Breast epithelium (tissue), 3 donors: ENCODE measurements at regions not wholly inside any gene's neighbourhood (a gene's known extent, or its start where the extent isn't known, plus 50 kb on each side); places are given as distances from the start of the nearest gene placed in this dataset.

Experiments
- POLR2A ChIP-seq: fragments of 450-650 bp; IDR thresholded peaks from one replicate; pipeline ENCODE4 v1.6.1; 2016; ENCODE audit warnings: antibody characterized with exemption, mild to moderate bottlenecking, moderate library complexity
- POLR2AphosphoS5 ChIP-seq, 3 donors: sonication (generic); formaldehyde crosslinking; IDR thresholded peaks; one replicate each; pipeline ENCODE4 v1.6.1; 2017; ENCODE audit warnings: antibody characterized with exemption in 3 of 3
- TF ChIP-seq, protein P1 (sequence below), 3 donors: fragments of 450-650 bp; IDR thresholded peaks; one replicate each; pipeline ENCODE4 v1.5.1; 2016 to 2017; ENCODE audit warnings: antibody characterized with exemption in 3 of 3, mild to moderate bottlenecking in 3 of 3, moderate library complexity in 3 of 3

DNA sequence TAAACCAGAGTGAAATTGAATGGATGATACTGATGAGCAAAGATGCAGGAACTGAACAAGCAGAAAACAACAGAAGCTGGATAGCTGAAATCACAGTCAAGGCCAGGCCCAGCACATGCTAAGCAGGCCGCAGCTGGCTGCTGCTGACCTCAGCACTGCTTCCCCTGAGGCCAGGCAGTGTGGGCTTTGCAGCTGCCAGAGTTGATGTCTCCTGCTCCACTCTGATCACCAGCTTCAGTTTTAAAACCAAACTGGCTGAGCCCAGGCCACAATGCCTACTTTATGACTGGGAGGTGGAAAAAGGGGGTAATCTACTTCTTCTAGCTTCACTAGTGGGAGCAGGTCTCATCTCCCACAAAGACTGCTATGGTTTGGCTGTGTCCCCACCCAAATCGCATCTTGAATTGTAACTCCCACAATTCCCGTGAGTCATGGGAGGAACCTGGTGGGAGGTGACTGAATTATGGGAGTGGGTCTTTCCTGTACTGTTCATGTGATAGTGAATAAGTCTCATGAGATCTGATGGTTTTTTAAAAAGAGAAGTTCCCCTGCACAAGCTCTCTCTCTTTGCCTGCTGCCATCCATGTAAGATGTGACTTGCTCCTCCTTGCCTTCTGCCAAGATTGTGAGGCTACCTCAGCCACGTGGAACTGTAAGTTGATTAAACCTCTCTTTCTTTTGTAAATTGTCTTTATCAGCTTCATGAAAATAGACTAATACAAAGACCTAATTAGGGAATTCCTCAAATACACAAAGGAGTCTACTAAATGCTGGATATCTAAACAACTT lies 136.4 kb upstream of the ITGB1 start:
- TF ChIP-seq, protein P1, sequence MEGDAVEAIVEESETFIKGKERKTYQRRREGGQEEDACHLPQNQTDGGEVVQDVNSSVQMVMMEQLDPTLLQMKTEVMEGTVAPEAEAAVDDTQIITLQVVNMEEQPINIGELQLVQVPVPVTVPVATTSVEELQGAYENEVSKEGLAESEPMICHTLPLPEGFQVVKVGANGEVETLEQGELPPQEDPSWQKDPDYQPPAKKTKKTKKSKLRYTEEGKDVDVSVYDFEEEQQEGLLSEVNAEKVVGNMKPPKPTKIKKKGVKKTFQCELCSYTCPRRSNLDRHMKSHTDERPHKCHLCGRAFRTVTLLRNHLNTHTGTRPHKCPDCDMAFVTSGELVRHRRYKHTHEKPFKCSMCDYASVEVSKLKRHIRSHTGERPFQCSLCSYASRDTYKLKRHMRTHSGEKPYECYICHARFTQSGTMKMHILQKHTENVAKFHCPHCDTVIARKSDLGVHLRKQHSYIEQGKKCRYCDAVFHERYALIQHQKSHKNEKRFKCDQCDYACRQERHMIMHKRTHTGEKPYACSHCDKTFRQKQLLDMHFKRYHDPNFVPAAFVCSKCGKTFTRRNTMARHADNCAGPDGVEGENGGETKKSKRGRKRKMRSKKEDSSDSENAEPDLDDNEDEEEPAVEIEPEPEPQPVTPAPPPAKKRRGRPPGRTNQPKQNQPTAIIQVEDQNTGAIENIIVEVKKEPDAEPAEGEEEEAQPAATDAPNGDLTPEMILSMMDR (IDR thresholded peaks at IDR 0.05): no peak
- TF ChIP-seq POLR2A (no peak), POLR2AphosphoS5 (IDR thresholded peaks at IDR 0.05) (no peak)
